Keratinocyte (primary cell): ENCODE measurements at regions not wholly inside any gene's neighbourhood (a gene's known extent, or its start where the extent isn't known, plus 50 kb on each side); places are given as distances from the start of the nearest gene placed in this dataset.

Source experiments
- EZH2 ChIP-seq: IDR thresholded peaks from one replicate; pipeline ENCODE4 v1.6.1; 2012; ENCODE audit warnings: inconsistent platforms, mild to moderate bottlenecking, low read length, moderate library complexity
- TF ChIP-seq, protein P1 (sequence below), 3 experiments: IDR thresholded peaks in 1 of 3; conservative IDR thresholded peaks in 1 of 3; optimal IDR thresholded peaks in 1 of 3; 2 replicates in 2 of 3; 3 replicates in 1 of 3; pipeline versions ENCODE3 to v1.5.1; 2011; ENCODE audit warnings: low read length in 3 of 3, mild to moderate bottlenecking in 3 of 3, moderate library complexity in 2 of 3, control low read depth in 1 of 3, inconsistent platforms in 1 of 3; ENCODE audit not compliant: insufficient read depth in 2 of 3; ENCODE audit errors: extremely low read depth in 1 of 3

DNA sequence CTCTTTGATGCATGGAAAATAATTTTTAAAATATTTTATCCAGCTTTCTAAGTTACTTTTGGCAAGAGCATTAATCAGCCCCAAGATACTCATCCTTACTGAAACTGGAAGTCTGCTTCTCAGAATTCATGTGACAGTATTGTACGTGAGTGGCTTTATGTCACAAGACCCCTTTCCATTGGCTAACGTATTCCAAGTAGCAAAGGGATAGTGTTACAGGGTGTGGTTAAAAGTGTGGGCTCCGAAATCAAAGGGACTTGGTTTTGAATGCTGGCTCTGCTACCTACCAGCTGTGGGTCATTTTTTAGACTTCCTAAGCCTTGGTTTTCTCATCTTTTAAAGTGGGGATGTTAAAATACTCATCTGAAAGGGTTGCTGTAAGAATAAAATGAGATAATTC lies 91.7 kb downstream of the RHOU start:
- TF ChIP-seq, protein P1, sequence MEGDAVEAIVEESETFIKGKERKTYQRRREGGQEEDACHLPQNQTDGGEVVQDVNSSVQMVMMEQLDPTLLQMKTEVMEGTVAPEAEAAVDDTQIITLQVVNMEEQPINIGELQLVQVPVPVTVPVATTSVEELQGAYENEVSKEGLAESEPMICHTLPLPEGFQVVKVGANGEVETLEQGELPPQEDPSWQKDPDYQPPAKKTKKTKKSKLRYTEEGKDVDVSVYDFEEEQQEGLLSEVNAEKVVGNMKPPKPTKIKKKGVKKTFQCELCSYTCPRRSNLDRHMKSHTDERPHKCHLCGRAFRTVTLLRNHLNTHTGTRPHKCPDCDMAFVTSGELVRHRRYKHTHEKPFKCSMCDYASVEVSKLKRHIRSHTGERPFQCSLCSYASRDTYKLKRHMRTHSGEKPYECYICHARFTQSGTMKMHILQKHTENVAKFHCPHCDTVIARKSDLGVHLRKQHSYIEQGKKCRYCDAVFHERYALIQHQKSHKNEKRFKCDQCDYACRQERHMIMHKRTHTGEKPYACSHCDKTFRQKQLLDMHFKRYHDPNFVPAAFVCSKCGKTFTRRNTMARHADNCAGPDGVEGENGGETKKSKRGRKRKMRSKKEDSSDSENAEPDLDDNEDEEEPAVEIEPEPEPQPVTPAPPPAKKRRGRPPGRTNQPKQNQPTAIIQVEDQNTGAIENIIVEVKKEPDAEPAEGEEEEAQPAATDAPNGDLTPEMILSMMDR (optimal IDR thresholded peaks at IDR 0.05 in 1 of 3, IDR thresholded peaks at IDR 0.05 in 1 of 3, conservative IDR thresholded peaks at IDR 0.05 in 1 of 3; ENCODE audit: extremely low read depth in 1 of 3, insufficient read depth in 2 of 3, low read length in 3 of 3) = no peak
- TF ChIP-seq EZH2 = no peak
